ENCODE measurements at regions not wholly inside any gene's neighbourhood (a gene's known extent, or its start where the extent isn't known, plus 50 kb on each side); places are given as distances from the start of the nearest gene placed in this dataset.

DNA sequence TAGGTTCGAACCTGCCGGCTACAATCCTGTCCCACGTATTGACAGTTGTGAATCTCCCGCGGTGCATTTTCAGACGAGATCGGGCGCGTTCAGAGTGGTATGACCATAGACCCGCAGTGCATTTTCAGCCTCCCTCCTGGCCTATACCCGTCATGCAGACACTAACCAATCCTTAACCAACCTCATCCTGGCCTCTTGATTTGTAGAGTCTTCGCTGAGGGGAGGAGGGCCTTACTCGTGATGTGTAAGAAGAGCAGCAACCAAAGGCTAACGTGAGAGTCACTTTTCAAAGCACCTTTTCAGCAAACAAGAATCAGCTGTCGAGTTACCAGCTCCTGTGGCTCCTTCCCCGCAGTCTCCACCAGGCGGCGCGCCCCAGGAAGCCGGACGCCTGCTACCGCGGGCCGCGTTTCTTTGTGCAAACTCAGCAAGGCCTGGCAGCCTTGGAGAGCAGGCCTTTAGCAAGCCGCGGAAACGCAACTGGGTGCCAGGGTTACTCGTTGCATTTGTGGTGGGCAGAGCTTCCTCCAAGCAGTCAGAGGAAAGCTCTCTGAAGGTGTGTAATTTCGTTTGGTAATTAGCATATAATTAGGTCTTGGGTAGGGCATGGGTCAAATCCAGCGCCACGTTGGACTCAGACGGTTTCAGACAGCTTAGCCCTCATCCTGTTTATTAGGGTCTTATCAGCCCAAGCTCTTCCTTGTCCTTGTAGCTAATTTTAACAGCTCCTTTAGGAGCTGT, 139.8 kb downstream of the OR2B2 start:
- peak; percentile 90 for DNase-seq (ENCODE audit: insufficient read length, low spot score, missing footprints)
- Histone ChIP-seq H3K4me2 (ENCODE audit: insufficient read depth, low read length) (peak overlapping the region; percentile 78), H4K20me1 (ENCODE audit: insufficient read depth, low read length) (no peaks in the 10 kb centered on the region), H3K9me3 (ENCODE audit: low read depth, low read length) (no peaks in the 10 kb centered on the region), H2AFZ (ENCODE audit: low read length) (peak overlapping the region; percentile 88), H3K27ac (ENCODE audit: low read depth, low read length) (no peak overlapping the region), H3K36me3 (ENCODE audit: insufficient read depth, low read length) (no peaks in the 10 kb centered on the region), H3K4me1 (ENCODE audit: insufficient read depth, low read length) (peaks cover 4% of the 10 kb centered on the region), H3K27me3 (ENCODE audit: insufficient read depth, low read length) (peaks cover 16% of the 10 kb centered on the region), H3K4me3 (ENCODE audit: insufficient read depth, low read length) (peak overlapping the region; percentile 50), H3K79me2 (ENCODE audit: insufficient read depth, low read length) (no peaks in the 10 kb centered on the region)
- TF ChIP-seq, protein P1, sequence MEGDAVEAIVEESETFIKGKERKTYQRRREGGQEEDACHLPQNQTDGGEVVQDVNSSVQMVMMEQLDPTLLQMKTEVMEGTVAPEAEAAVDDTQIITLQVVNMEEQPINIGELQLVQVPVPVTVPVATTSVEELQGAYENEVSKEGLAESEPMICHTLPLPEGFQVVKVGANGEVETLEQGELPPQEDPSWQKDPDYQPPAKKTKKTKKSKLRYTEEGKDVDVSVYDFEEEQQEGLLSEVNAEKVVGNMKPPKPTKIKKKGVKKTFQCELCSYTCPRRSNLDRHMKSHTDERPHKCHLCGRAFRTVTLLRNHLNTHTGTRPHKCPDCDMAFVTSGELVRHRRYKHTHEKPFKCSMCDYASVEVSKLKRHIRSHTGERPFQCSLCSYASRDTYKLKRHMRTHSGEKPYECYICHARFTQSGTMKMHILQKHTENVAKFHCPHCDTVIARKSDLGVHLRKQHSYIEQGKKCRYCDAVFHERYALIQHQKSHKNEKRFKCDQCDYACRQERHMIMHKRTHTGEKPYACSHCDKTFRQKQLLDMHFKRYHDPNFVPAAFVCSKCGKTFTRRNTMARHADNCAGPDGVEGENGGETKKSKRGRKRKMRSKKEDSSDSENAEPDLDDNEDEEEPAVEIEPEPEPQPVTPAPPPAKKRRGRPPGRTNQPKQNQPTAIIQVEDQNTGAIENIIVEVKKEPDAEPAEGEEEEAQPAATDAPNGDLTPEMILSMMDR (IDR thresholded peaks at IDR 0.05; ENCODE audit: extremely low read depth, low read depth, low read length), result peak; percentile 92

DNA sequence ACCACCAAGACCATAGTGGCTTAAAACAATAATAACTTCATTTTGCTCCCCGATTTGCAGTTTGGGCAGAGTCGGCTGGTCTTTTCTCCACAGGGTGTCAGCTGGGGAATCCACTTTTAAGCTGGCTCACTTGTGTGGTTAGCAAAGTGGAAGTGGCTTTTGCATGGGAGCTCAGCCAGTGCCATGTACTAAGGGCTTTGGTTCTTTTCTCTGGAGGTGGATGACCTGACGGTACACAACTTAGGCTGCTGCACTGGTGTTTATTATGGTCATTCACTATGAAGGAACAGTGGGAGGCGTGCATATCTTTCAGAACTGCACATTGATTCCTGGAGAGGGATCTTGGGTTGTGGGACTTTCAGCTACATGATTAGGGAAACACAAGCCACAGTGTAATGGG, 141.0 kb downstream of the OR2B2 start:
- peaks cover 4% of the 10 kb centered on the region for H3K4me1 ChIP-seq (ENCODE audit: insufficient read depth, low read length)
- no peak overlapping the region for H2AFZ ChIP-seq (ENCODE audit: low read length)
- no peaks in the 10 kb centered on the region for H4K20me1 ChIP-seq (ENCODE audit: insufficient read depth, low read length)
- no peaks in the 10 kb centered on the region for H3K79me2 ChIP-seq (ENCODE audit: insufficient read depth, low read length)
- TF ChIP-seq, protein P1 (IDR thresholded peaks at IDR 0.05; ENCODE audit: extremely low read depth, low read depth, low read length), result no peak
- H3K9me3 ChIP-seq (ENCODE audit: low read depth, low read length), result no peaks in the 10 kb centered on the region
- H3K27ac ChIP-seq (ENCODE audit: low read depth, low read length), result no peak overlapping the region
- no peak for DNase-seq (ENCODE audit: insufficient read length, low spot score, missing footprints)
- H3K4me2 ChIP-seq (ENCODE audit: insufficient read depth, low read length), result no peak overlapping the region
- H3K36me3 ChIP-seq (ENCODE audit: insufficient read depth, low read length), result no peaks in the 10 kb centered on the region
- H3K27me3 ChIP-seq (ENCODE audit: insufficient read depth, low read length), result peaks cover 16% of the 10 kb centered on the region
- no peak overlapping the region for H3K4me3 ChIP-seq (ENCODE audit: insufficient read depth, low read length)

DNA sequence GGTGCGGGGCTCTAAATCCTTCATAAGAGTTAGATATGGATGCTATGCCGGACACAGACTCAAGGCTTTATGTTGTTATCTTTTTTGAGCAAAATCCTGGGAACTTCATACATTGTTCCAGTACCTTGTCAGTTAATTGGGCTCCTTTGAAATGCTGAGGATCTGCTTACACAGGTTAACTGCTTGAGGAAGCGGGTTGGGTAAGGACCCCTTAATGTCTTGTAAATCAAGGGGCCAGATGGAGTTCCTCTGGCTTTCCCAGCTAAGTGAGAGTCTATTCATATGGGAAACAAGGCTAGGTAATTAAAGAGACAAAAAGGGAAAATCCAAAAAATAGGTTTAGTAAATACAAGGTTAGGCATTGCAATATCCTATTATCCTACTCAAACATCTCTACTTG, 141.5 kb downstream of the OR2B2 start:
- Histone ChIP-seq H3K27me3 (ENCODE audit: insufficient read depth, low read length) (peaks cover 16% of the 10 kb centered on the region), H3K79me2 (ENCODE audit: insufficient read depth, low read length) (no peaks in the 10 kb centered on the region), H3K4me3 (ENCODE audit: insufficient read depth, low read length) (no peak overlapping the region), H4K20me1 (ENCODE audit: insufficient read depth, low read length) (no peaks in the 10 kb centered on the region), H3K27ac (ENCODE audit: low read depth, low read length) (no peak overlapping the region), H3K4me2 (ENCODE audit: insufficient read depth, low read length) (no peak overlapping the region), H3K36me3 (ENCODE audit: insufficient read depth, low read length) (no peaks in the 10 kb centered on the region), H2AFZ (ENCODE audit: low read length) (no peak overlapping the region), H3K9me3 (ENCODE audit: low read depth, low read length) (no peaks in the 10 kb centered on the region), H3K4me1 (ENCODE audit: insufficient read depth, low read length) (peaks cover 4% of the 10 kb centered on the region)
- TF ChIP-seq, protein P1 (IDR thresholded peaks at IDR 0.05; ENCODE audit: extremely low read depth, low read depth, low read length), result no peak
- DNase-seq (ENCODE audit: insufficient read length, low spot score, missing footprints), result no peak

DNA sequence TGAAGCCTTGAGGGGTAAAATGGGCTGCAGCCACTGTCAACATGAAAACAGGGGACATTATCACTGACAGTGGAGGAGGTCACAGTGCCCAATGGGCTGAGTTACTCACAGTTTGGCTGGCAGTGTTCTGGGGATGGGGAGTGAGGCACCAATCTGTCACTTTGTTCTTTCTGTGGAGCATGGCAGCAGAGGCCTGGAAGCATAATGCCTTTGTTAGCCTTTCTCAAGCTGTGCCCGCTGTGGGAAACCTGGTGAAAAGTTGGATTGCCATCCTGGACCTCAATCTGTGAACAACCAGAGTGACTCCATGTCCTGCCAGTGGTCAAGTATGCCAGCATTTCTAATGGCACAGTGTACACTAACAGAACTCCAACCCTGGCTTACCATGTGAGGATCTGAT, 143.6 kb downstream of the OR2B2 start:
- Histone ChIP-seq H3K27me3 (ENCODE audit: insufficient read depth, low read length) (peaks cover 16% of the 10 kb centered on the region), H3K9me3 (ENCODE audit: low read depth, low read length) (no peaks in the 10 kb centered on the region), H3K4me1 (ENCODE audit: insufficient read depth, low read length) (no peaks in the 10 kb centered on the region), H3K4me3 (ENCODE audit: insufficient read depth, low read length) (no peak overlapping the region), H3K36me3 (ENCODE audit: insufficient read depth, low read length) (no peaks in the 10 kb centered on the region), H4K20me1 (ENCODE audit: insufficient read depth, low read length) (no peaks in the 10 kb centered on the region), H3K4me2 (ENCODE audit: insufficient read depth, low read length) (no peak overlapping the region), H3K27ac (ENCODE audit: low read depth, low read length) (no peak overlapping the region), H3K79me2 (ENCODE audit: insufficient read depth, low read length) (no peaks in the 10 kb centered on the region), H2AFZ (ENCODE audit: low read length) (no peak overlapping the region)
- TF ChIP-seq, protein P1 (IDR thresholded peaks at IDR 0.05; ENCODE audit: extremely low read depth, low read depth, low read length), result no peak
- DNase-seq (ENCODE audit: insufficient read length, low spot score, missing footprints), result no peak

All from osteoblast (primary cell).